ENCODE measurements at regions not wholly inside any gene's neighbourhood (a gene's known extent, or its start where the extent isn't known, plus 50 kb on each side); places are given as distances from the start of the nearest gene placed in this dataset.

DNA sequence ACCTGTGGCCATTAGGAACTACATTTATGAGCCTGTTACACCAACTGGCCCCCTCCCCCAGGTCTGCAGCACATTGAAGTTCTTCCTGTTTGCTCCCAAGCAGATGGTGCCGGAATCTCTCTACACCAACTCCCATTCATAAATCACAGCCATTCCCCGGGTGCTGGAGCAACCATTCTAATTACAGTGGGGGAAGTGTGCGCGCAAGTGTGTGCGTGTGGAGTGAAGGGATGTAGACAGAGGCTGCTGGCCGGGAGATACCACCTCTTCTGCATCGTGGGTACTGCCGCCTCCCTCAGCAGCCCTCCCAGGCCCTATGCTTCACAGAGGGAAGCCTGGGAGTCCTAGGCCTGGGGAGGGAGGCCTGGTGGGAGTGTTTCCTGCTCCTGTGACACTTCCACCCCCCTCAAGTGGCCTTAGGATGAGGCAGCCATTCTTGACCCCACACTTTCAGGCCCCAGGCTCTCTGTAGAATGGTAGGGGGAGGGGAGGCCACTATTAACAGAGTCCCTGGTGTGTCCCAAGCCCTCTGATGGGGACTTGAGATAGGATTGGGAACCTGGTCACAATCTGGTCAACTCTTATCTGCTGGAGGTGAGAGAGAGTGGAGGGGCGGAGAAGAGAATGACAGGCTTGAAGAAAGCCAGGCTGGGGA lies 69.1 kb downstream of the MAGEF1 start:
- no peak for DNase-seq (ENCODE audit: low spot score)
- Mint-ChIP-seq H3K4me1 (ENCODE audit: low read depth) (peaks cover 3% of the 10 kb centered on the region), H3K27ac (no peak overlapping the region), H3K36me3 (ENCODE audit: low read depth) (no peaks in the 10 kb centered on the region), H3K4me3 (no peak overlapping the region), H3K9me3 (no peaks in the 10 kb centered on the region), H3K27me3 (ENCODE audit: insufficient read depth) (no peaks in the 10 kb centered on the region)
- intact Hi-C loops (cut with micrococcal nuclease): no loop called here

DNA sequence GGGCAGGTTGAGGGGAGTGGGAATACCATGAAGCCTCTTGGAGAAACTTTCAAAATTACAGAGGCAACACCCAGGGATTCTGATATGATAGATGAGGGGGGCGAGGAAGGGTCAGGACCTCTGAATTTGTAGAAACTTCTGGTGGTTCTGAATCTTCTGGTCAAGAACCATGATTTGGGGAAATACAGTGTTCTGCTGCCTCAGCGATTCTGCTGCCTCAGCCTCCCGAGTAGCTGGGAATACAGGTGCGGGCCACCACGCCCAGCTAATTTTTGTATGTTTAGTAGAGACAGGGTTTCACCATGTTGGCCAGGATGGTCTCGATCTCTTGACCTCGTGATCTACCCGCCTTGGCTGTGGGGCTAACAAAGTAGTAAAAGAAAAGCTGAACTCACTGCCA lies 70.4 kb downstream of the MAGEF1 start:
- no peaks in the 10 kb centered on the region for H3K27me3 Mint-ChIP-seq (ENCODE audit: insufficient read depth)
- H3K4me3 Mint-ChIP-seq: no peak overlapping the region
- no peak for DNase-seq (ENCODE audit: low spot score)
- intact Hi-C loops (cut with micrococcal nuclease): no loop called here
- H3K4me1 Mint-ChIP-seq (ENCODE audit: low read depth): peaks cover 3% of the 10 kb centered on the region
- no peaks in the 10 kb centered on the region for H3K36me3 Mint-ChIP-seq (ENCODE audit: low read depth)
- H3K9me3 Mint-ChIP-seq: no peaks in the 10 kb centered on the region
- H3K27ac Mint-ChIP-seq: no peak overlapping the region

DNA sequence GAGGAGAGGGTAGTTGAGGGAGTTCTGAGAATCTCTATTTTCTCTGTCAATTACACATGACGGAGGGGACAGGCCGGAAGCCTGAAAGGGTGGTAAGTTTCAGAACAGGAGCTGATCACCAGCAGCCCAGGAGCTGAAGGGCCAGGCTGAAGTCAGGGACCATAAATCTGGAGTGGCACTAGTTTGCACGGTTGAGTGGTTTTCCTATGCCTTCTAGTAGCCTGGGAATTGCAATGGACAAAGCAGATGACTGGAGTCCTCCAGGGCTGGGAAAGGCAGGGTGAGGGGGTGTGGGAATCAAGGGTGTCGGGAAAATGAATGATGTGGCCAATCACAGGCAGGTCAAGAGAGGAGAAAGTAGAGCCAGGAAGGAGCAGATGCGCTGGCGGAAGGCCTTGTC lies 72.5 kb downstream of the MAGEF1 start:
- intact Hi-C loops (cut with micrococcal nuclease): no loop called here

DNA sequence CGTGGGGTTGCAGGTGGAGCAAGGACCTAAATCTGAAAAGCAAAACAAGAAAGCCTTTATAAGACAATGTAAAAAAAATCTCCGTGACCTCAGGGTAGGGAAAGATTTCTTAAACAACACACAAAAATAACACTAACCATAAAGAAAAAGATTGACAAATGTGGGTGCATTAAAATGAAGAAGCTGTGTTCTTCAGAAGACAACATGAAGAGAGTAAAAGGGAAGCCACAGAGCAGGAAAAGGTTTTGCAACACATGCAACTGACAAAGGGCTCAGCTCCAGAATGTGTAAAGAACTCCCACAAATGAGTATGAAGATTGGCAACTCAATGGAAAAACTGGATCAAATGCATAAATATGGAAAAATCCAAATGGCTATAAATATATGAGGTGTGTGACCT lies 74.2 kb downstream of the MAGEF1 start:
- intact Hi-C loops (cut with micrococcal nuclease): loop anchor here (1.0 to 2.0 kb wide), 7 partner anchors 20 to 275 kb away; partner anchors contain the start of genes EPHB3 and VPS8
- no peak for DNase-seq (ENCODE audit: low spot score)
- no peaks in the 10 kb centered on the region for H3K4me1 Mint-ChIP-seq (ENCODE audit: low read depth)
- no peak overlapping the region for H3K4me3 Mint-ChIP-seq
- H3K27ac Mint-ChIP-seq: no peak overlapping the region
- H3K36me3 Mint-ChIP-seq (ENCODE audit: low read depth): no peaks in the 10 kb centered on the region
- no peaks in the 10 kb centered on the region for H3K9me3 Mint-ChIP-seq
- H3K27me3 Mint-ChIP-seq (ENCODE audit: insufficient read depth): peaks cover 4% of the 10 kb centered on the region

More for the DNA sequence above, 72.5 kb downstream of the MAGEF1 start:
- Mint-ChIP-seq H3K36me3 (ENCODE audit: low read depth) (no peaks in the 10 kb centered on the region), H3K4me1 (ENCODE audit: low read depth) (no peaks in the 10 kb centered on the region), H3K27ac (no peak overlapping the region), H3K9me3 (no peaks in the 10 kb centered on the region), H3K27me3 (ENCODE audit: insufficient read depth) (peaks cover under 1% of the 10 kb centered on the region), H3K4me3 (no peak overlapping the region)
- no peak for DNase-seq (ENCODE audit: low spot score)

DNA sequence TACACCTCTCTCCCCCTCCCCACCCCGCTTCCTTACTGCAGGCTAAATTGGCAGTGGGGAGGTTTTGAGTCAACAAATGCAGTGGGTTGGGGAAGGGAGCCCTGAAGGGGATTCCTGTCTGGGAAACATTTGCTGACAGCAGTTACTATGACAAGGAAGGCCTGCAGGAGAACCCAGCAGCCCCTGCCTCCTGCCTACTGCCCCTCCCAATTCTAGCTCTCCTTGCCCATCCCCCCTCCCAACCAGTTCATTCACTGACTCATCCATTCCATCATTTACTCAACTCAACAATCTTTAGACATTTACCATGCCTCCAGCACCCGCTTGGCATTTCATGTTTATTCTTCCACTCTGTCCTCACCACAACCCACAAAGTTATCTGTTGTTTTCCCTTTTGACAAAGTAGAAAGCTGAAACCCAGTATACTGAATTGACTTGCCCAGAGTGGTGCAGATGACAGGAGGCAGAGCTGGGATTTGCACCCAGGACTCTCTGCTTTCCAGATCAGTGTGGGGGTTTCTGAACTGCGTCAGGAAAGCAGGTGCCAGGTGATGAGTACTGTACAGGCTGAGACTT lies 75.0 kb downstream of the MAGEF1 start:
- Mint-ChIP-seq H3K9me3 (no peaks in the 10 kb centered on the region), H3K27ac (no peak overlapping the region), H3K4me3 (no peak overlapping the region), H3K27me3 (ENCODE audit: insufficient read depth) (peaks cover 4% of the 10 kb centered on the region), H3K36me3 (ENCODE audit: low read depth) (no peaks in the 10 kb centered on the region), H3K4me1 (ENCODE audit: low read depth) (no peaks in the 10 kb centered on the region)
- intact Hi-C loops (cut with micrococcal nuclease): loop anchor here (1.0 to 2.0 kb wide), 7 partner anchors 20 to 274 kb away; partner anchors contain the start of genes EPHB3 and VPS8
- DNase-seq (ENCODE audit: low spot score): peak; percentile 11

DNA sequence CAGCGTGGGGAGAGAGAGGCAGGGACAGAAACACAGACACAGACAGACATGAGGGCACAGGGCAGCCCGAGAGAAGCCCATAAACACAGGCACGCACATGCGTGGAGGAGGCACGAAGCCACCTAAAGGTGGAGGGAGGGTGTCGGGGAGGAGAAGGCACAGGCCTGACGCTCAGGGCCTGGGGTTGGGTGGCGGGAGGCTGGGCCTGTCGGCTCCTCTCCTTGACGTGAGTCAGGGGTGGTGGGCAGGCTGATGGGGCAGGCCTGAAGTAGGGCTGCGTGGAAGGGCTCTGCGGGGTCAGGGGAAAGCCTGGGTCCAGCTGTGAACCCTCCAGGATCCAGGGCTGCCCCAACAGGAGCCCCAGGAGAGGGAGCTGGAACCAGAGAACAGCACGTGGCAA lies 74.2 kb downstream of the EPHB3 start:
- intact Hi-C loops (cut with micrococcal nuclease): loop anchor here (2.0 kb wide), 3 partner anchors 27 to 273 kb away; partner anchors contain the start of gene VPS8
- no peak for DNase-seq (ENCODE audit: low spot score)
- H3K4me3 Mint-ChIP-seq: no peak overlapping the region
- peak overlapping the region; percentile 71 for H3K27ac Mint-ChIP-seq
- no peaks in the 10 kb centered on the region for H3K9me3 Mint-ChIP-seq
- H3K27me3 Mint-ChIP-seq (ENCODE audit: insufficient read depth): peaks cover 4% of the 10 kb centered on the region
- no peaks in the 10 kb centered on the region for H3K36me3 Mint-ChIP-seq (ENCODE audit: low read depth)
- H3K4me1 Mint-ChIP-seq (ENCODE audit: low read depth): no peaks in the 10 kb centered on the region

DNA sequence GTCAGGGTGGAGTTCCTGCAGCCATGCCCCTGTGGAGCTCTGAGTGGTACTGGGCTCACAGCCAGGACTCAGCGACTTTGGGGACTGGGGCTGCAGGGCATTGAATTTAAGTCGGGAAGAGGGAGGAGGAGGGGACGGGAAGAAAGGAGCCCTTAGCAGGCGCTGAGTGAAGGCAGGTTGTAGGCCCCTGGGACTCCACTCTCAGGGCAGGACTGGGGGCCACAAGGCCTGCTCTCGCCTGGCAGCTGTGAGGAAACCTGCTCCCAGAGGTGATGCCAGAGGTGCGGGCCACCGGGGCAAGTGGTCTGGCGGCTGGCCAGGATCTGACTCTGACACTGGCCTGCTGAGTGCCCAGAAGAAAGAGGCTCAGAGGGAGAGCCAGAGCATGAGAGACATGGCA lies 73.5 kb downstream of the EPHB3 start:
- Mint-ChIP-seq H3K36me3 (ENCODE audit: low read depth) (no peaks in the 10 kb centered on the region), H3K4me3 (no peak overlapping the region), H3K27me3 (ENCODE audit: insufficient read depth) (peaks cover 4% of the 10 kb centered on the region), H3K4me1 (ENCODE audit: low read depth) (no peaks in the 10 kb centered on the region), H3K9me3 (no peaks in the 10 kb centered on the region), H3K27ac (peak overlapping the region; percentile 71)
- no peak for DNase-seq (ENCODE audit: low spot score)
- intact Hi-C loops (cut with micrococcal nuclease): no loop called here

DNA sequence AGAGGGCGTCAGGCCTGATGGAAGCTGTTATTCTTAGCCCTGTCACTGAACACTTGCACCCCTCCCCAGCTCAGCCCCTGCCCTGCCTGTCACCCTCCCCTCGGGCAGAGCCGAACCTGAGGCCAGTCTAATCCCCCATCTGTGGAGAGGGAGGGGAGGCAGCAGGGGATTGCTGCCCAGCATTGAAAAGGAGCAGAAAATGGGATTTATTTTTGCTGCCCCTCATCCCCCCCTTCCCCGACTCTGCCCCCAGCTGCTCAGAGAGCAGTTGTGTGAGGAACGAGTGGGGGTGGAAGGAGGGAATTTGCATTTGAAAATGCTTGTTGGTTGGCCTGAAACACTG lies 71.6 kb downstream of the EPHB3 start:
- intact Hi-C loops (cut with micrococcal nuclease): no loop called here
- no peak for DNase-seq (ENCODE audit: low spot score)
- Mint-ChIP-seq H3K4me3 (no peak overlapping the region), H3K4me1 (ENCODE audit: low read depth) (no peaks in the 10 kb centered on the region), H3K27ac (no peak overlapping the region), H3K36me3 (ENCODE audit: low read depth) (no peaks in the 10 kb centered on the region), H3K9me3 (no peaks in the 10 kb centered on the region), H3K27me3 (ENCODE audit: insufficient read depth) (peaks cover 4% of the 10 kb centered on the region)

DNA sequence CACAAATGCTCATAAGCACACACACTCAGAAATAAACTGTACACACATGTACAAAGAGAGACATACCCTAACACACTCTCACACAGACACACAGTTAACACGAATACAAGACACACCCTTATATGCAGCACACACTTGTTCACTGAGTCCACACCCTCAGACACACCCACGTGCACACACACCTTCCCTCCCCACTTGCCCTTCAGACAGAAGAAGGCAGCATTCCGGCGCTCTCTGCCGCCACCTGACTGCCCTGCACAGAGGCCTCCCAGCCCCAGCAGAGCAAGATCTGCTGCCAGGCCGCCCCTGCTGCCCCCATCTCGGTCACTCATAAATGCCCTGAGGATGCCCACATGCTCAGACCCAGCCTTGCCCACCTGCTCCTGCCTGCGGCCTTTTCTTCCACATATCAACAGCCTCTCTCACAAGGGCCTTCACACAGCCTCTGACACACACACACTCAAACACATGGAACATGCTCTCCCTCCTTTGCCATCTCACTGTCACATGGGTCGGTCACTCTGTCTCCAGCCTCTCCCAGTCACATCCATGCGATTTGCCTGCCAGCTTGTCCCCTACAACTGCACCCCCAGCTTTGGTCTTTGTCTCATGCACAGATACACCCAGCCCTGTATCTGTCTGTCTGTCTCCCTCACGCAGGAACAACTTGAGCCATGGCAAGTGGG lies 71.1 kb downstream of the EPHB3 start:
- Mint-ChIP-seq H3K27me3 (ENCODE audit: insufficient read depth) (peaks cover 4% of the 10 kb centered on the region), H3K27ac (no peak overlapping the region), H3K36me3 (ENCODE audit: low read depth) (no peaks in the 10 kb centered on the region), H3K4me3 (no peak overlapping the region), H3K4me1 (ENCODE audit: low read depth) (no peaks in the 10 kb centered on the region), H3K9me3 (no peaks in the 10 kb centered on the region)
- DNase-seq (ENCODE audit: low spot score): no peak
- intact Hi-C loops (cut with micrococcal nuclease): no loop called here

All from activated T-helper 1 cell treated with anti-CD3 and anti-CD28 coated beads, Interleukin-12 subunit alpha, Interleukin-12 subunit beta, Interleukin-2, Interleukin-4 antibody, amounts not matched to agents 30 ng/mL and 10 ng/mL and 1 ng/mL, durations not matched to agents 14 hours and 24 hours and 36 hours (primary cell).